DND-41 (cell line): ENCODE measurements at regions not wholly inside any gene's neighbourhood (a gene's known extent, or its start where the extent isn't known, plus 50 kb on each side); places are given as distances from the start of the nearest gene placed in this dataset.

Source experiments
- ATAC-seq: fragments of 200-7000 bp; cut with Tn5 transposase; 3 replicates; pipeline ENCODE4 v1.9.1; 2021; ENCODE audit warnings: low read depth; ENCODE audit not compliant: insufficient read depth
- DNase-seq: peaks from one replicate; pipeline ENCODE4 v3.0.0-alpha.2; 2020
- H2AFZ ChIP-seq: 2 replicates; pipeline ENCODE4 v1.6.0; 2012; ENCODE audit warnings: low read depth, low read length
- H3K27ac ChIP-seq: 2 replicates; pipeline ENCODE4 v1.5.1; 2012; ENCODE audit warnings: low read length, inconsistent platforms
- H3K27me3 ChIP-seq: fragments of 200-600 bp; sonication (generic); 2 replicates; pipeline ENCODE4 v1.6.0; 2012; ENCODE audit warnings: low read length, mild to moderate bottlenecking, inconsistent platforms; ENCODE audit not compliant: insufficient read depth, poor library complexity
- H3K36me3 ChIP-seq: 2 replicates; pipeline ENCODE4 v1.5.1; 2012; ENCODE audit warnings: low read length, inconsistent platforms; ENCODE audit not compliant: insufficient read depth
- H3K4me1 ChIP-seq: 2 replicates; pipeline ENCODE4 v1.5.1; 2012; ENCODE audit warnings: mild to moderate bottlenecking, low read length; ENCODE audit not compliant: insufficient read depth
- H3K4me2 ChIP-seq: 2 replicates; pipeline ENCODE4 v1.6.0; 2012; ENCODE audit warnings: mild to moderate bottlenecking, moderate library complexity, low read length, inconsistent platforms; ENCODE audit not compliant: insufficient read depth
- H3K4me3 ChIP-seq, 2 experiments: fragments of 200-600 bp in 1 of 2; shearing (Covaris generic) in 1 of 2; 2 replicates each; pipeline ENCODE4 v1.5.1; 2012 to 2016; ENCODE audit warnings: inconsistent platforms in 2 of 2, low read length in 2 of 2, mild to moderate bottlenecking in 2 of 2, low read depth in 1 of 2, moderate library complexity in 1 of 2
- H3K79me2 ChIP-seq: 2 replicates; pipeline ENCODE4 v1.6.0; 2012; ENCODE audit warnings: low read length, inconsistent platforms; ENCODE audit not compliant: insufficient read depth
- H3K9ac ChIP-seq: 2 replicates; pipeline ENCODE4 v1.6.0; 2012; ENCODE audit warnings: low read depth, mild to moderate bottlenecking, inconsistent platforms, low read length, moderate library complexity
- H3K9me3 ChIP-seq: 2 replicates; pipeline ENCODE4 v1.5.1; 2012; ENCODE audit warnings: low read length, moderate library complexity, mild to moderate bottlenecking, inconsistent platforms; ENCODE audit not compliant: insufficient read depth, severe bottlenecking
- H4K20me1 ChIP-seq: 2 replicates; pipeline ENCODE4 v1.6.0; 2012; ENCODE audit warnings: low read length; ENCODE audit not compliant: insufficient read depth
- CTCF ChIP-seq: IDR thresholded peaks from 2 replicates; pipeline ENCODE4 v1.5.1; 2012; ENCODE audit warnings: borderline replicate concordance, low read length, moderate library complexity, mild to moderate bottlenecking; ENCODE audit not compliant: poor library complexity, severe bottlenecking; ENCODE audit errors: extremely low read depth
- EZH2 ChIP-seq: IDR thresholded peaks from 3 replicates; pipeline ENCODE4 v1.6.1; 2012; ENCODE audit warnings: borderline replicate concordance, low read depth, mild to moderate bottlenecking, moderate library complexity, low read length, inconsistent platforms; ENCODE audit not compliant: severe bottlenecking

- Histone ChIP-seq H3K27ac (no peak overlapping the region), H3K9me3 (no peaks in the 10 kb centered on the region), H3K27me3 (peaks cover 3% of the 10 kb centered on the region), H4K20me1 (no peaks in the 10 kb centered on the region), H3K4me1 (no peaks in the 10 kb centered on the region), H2AFZ (no peak overlapping the region), H3K36me3 (no peaks in the 10 kb centered on the region), H3K4me2 (no peak overlapping the region), H3K4me3 (no peak overlapping the region), H3K79me2 (no peaks in the 10 kb centered on the region), H3K9ac (no peak overlapping the region)
- no peak for DNase-seq
- TF ChIP-seq EZH2 (no peak), CTCF (no peak)
- no peak for ATAC-seq
These were observed 266.0 kb downstream of the DTWD2 start for GRCh38 chr5:118722122-118723020.

- H3K36me3 ChIP-seq, result no peaks in the 10 kb centered on the region
- ATAC-seq, result no peak
These were observed 276.6 kb downstream of the DTWD2 start for GRCh38 chr5:118711727-118712126.

GRCh38 chr5:118705959-118706667 lies 282.2 kb downstream of the DTWD2 start:
- no peak overlapping the region for H3K9ac ChIP-seq
- H3K4me2 ChIP-seq, result no peak overlapping the region
- H3K4me1 ChIP-seq, result no peaks in the 10 kb centered on the region
- H2AFZ ChIP-seq, result no peak overlapping the region
- H3K79me2 ChIP-seq, result no peaks in the 10 kb centered on the region
- no peaks in the 10 kb centered on the region for H3K27me3 ChIP-seq
- no peak for TF ChIP-seq EZH2
- TF ChIP-seq CTCF, result no peak
- H3K36me3 ChIP-seq, result no peaks in the 10 kb centered on the region
- no peak overlapping the region for H3K4me3 ChIP-seq
- H3K9me3 ChIP-seq, result peaks cover 16% of the 10 kb centered on the region
- no peak for DNase-seq
- no peak overlapping the region for H3K27ac ChIP-seq
- H4K20me1 ChIP-seq, result no peaks in the 10 kb centered on the region
- no peak for ATAC-seq

More at GRCh38 chr5:118711727-118712126, 276.6 kb downstream of the DTWD2 start:
- Histone ChIP-seq H3K4me2 (no peak overlapping the region), H3K4me1 (no peaks in the 10 kb centered on the region), H3K9ac (no peak overlapping the region), H3K27ac (no peak overlapping the region), H2AFZ (no peak overlapping the region), H4K20me1 (no peaks in the 10 kb centered on the region), H3K9me3 (no peaks in the 10 kb centered on the region), H3K4me3 (no peak overlapping the region), H3K79me2 (no peaks in the 10 kb centered on the region), H3K27me3 (no peaks in the 10 kb centered on the region)
- no peak for TF ChIP-seq EZH2
- no peak for DNase-seq

- Histone ChIP-seq H2AFZ (no peak overlapping the region), H3K4me2 (no peak overlapping the region), H3K9ac (no peak overlapping the region), H3K27me3 (no peaks in the 10 kb centered on the region), H4K20me1 (no peaks in the 10 kb centered on the region), H3K4me1 (no peaks in the 10 kb centered on the region), H3K27ac (no peak overlapping the region), H3K79me2 (no peaks in the 10 kb centered on the region), H3K4me3 (no peak overlapping the region), H3K9me3 (peaks cover 16% of the 10 kb centered on the region), H3K36me3 (no peaks in the 10 kb centered on the region)
- no peak for TF ChIP-seq EZH2
- no peak for TF ChIP-seq CTCF
- ATAC-seq (no peak), DNase-seq (no peak)
These were observed 285.1 kb downstream of the DTWD2 start for GRCh38 chr5:118703241-118703640.
